ENCODE measurements at regions not wholly inside any gene's neighbourhood (a gene's known extent, or its start where the extent isn't known, plus 50 kb on each side); places are given as distances from the start of the nearest gene placed in this dataset.

GRCh38 chr5:68757626-68758212 lies 336.1 kb upstream of the SLC30A5 start:
- no peak overlapping the region for H3K27ac Mint-ChIP-seq
- peaks cover 0 to 28% (median 0%) of the 10 kb centered on the region in 5 donors for H3K27me3 Mint-ChIP-seq
- peaks cover 0 to 2% (median 0%) of the 10 kb centered on the region in 11 donors for H3K9me3 Mint-ChIP-seq
- H3K36me3 Mint-ChIP-seq: no peaks in the 10 kb centered on the region
- no peak for DNase-seq
- Histone ChIP-seq H3K4me1 (ENCODE audit: control insufficient read depth in 2 of 2, insufficient read depth in 2 of 2, low read length in 2 of 2) (no peaks in the 10 kb centered on the region), H3K27ac (ENCODE audit: low read depth, low read length) (no peak overlapping the region), H3K9me3 (ENCODE audit: control insufficient read depth in 2 of 3, low read length in 3 of 3) (no peaks in the 10 kb centered on the region), H3K4me3 (ENCODE audit: low read length) (no peak overlapping the region), H3K36me3 (ENCODE audit: control insufficient read depth in 2 of 3, insufficient read depth in 3 of 3, low read length in 3 of 3) (no peaks in the 10 kb centered on the region), H3K27me3 (ENCODE audit: control insufficient read depth in 2 of 2, insufficient read depth in 2 of 2, low read length in 2 of 2) (no peaks in the 10 kb centered on the region)
- ChIA-PET CTCF (no interaction called here), POLR2A (no interaction called here)
- ATAC-seq: no peak
- no peak overlapping the region for H3K4me3 Mint-ChIP-seq
- no peaks in the 10 kb centered on the region for H3K4me1 Mint-ChIP-seq
- intact Hi-C loops (cut with micrococcal nuclease): no loop called here

GRCh38 chr5:68759593-68759992 lies 334.2 kb upstream of the SLC30A5 start:
- intact Hi-C loops (cut with micrococcal nuclease): no loop called here
- Mint-ChIP-seq H3K4me3 (no peak overlapping the region), H3K36me3 (no peaks in the 10 kb centered on the region), H3K27me3 (peaks cover 0 to 26% (median 0%) of the 10 kb centered on the region in 5 donors), H3K27ac (no peak overlapping the region), H3K4me1 (no peaks in the 10 kb centered on the region), H3K9me3 (peaks cover 0 to 2% (median 0%) of the 10 kb centered on the region in 11 donors)
- ATAC-seq: no peak
- Histone ChIP-seq H3K27me3 (ENCODE audit: control insufficient read depth in 2 of 2, insufficient read depth in 2 of 2, low read length in 2 of 2) (no peaks in the 10 kb centered on the region), H3K4me3 (ENCODE audit: low read length) (no peak overlapping the region), H3K4me1 (ENCODE audit: control insufficient read depth in 2 of 2, insufficient read depth in 2 of 2, low read length in 2 of 2) (no peaks in the 10 kb centered on the region), H3K36me3 (ENCODE audit: control insufficient read depth in 2 of 3, insufficient read depth in 3 of 3, low read length in 3 of 3) (no peaks in the 10 kb centered on the region), H3K9me3 (ENCODE audit: control insufficient read depth in 2 of 3, low read length in 3 of 3) (no peaks in the 10 kb centered on the region), H3K27ac (ENCODE audit: low read depth, low read length) (no peak overlapping the region)
- ChIA-PET CTCF (no interaction called here), POLR2A (no interaction called here)
- no peak for DNase-seq

GRCh38 chr5:68762201-68762600 lies 331.6 kb upstream of the SLC30A5 start:
- H3K9me3 ChIP-seq (ENCODE audit: control insufficient read depth in 2 of 3, low read length in 3 of 3): no peaks in the 10 kb centered on the region
- intact Hi-C loops (cut with micrococcal nuclease): no loop called here
- ChIA-PET CTCF (interaction anchor here (0.6 kb wide), 1 partner anchor 14 kb away, joined by 8 read pairs; no protein-coding TSS in a partner anchor), POLR2A (no interaction called here)
- H3K4me3 Mint-ChIP-seq: no peak overlapping the region
- H3K4me1 Mint-ChIP-seq: no peaks in the 10 kb centered on the region
- H3K36me3 ChIP-seq (ENCODE audit: control insufficient read depth in 2 of 3, insufficient read depth in 3 of 3, low read length in 3 of 3): no peaks in the 10 kb centered on the region
- ATAC-seq (no peak), DNase-seq (no peak)
- H3K27me3 ChIP-seq (ENCODE audit: control insufficient read depth in 2 of 2, insufficient read depth in 2 of 2, low read length in 2 of 2): no peaks in the 10 kb centered on the region
- peaks cover 0 to 9% (median 0%) of the 10 kb centered on the region in 5 donors for H3K27me3 Mint-ChIP-seq
- no peak overlapping the region for H3K4me3 ChIP-seq (ENCODE audit: low read length)
- H3K9me3 Mint-ChIP-seq: no peaks in the 10 kb centered on the region
- no peaks in the 10 kb centered on the region for H3K36me3 Mint-ChIP-seq
- H3K27ac Mint-ChIP-seq: no peak overlapping the region
- H3K27ac ChIP-seq (ENCODE audit: low read depth, low read length): no peak overlapping the region
- H3K4me1 ChIP-seq (ENCODE audit: control insufficient read depth in 2 of 2, insufficient read depth in 2 of 2, low read length in 2 of 2): no peaks in the 10 kb centered on the region

GRCh38 chr5:68766952-68767464 lies 326.8 kb upstream of the SLC30A5 start:
- DNase-seq: no peak
- CTCF ChIA-PET: no interaction called here
- Mint-ChIP-seq H3K27me3 (peaks cover 0 to 9% (median 0%) of the 10 kb centered on the region in 5 donors), H3K4me3 (no peak overlapping the region), H3K27ac (no peak overlapping the region), H3K4me1 (no peaks in the 10 kb centered on the region), H3K9me3 (no peaks in the 10 kb centered on the region), H3K36me3 (no peaks in the 10 kb centered on the region)
- H3K9me3 ChIP-seq (ENCODE audit: control insufficient read depth in 2 of 3, low read length in 3 of 3): no peaks in the 10 kb centered on the region
- no peaks in the 10 kb centered on the region for H3K27me3 ChIP-seq (ENCODE audit: control insufficient read depth in 2 of 2, insufficient read depth in 2 of 2, low read length in 2 of 2)
- POLR2A ChIA-PET: interaction anchor here (0.5 kb wide), 1 partner anchor 59 kb away, joined by 6 read pairs; no protein-coding TSS in a partner anchor
- H3K27ac ChIP-seq (ENCODE audit: low read depth, low read length): no peak overlapping the region
- no peak for ATAC-seq
- H3K4me1 ChIP-seq (ENCODE audit: control insufficient read depth in 2 of 2, insufficient read depth in 2 of 2, low read length in 2 of 2): no peaks in the 10 kb centered on the region
- no peaks in the 10 kb centered on the region for H3K36me3 ChIP-seq (ENCODE audit: control insufficient read depth in 2 of 3, insufficient read depth in 3 of 3, low read length in 3 of 3)
- no peak overlapping the region for H3K4me3 ChIP-seq (ENCODE audit: low read length)
- intact Hi-C loops (cut with micrococcal nuclease): no loop called here

GRCh38 chr5:68770551-68770950 lies 323.3 kb upstream of the SLC30A5 start:
- DNase-seq: no peak
- Mint-ChIP-seq H3K36me3 (peaks cover 0 to 3% (median 0%) of the 10 kb centered on the region in 5 donors), H3K9me3 (peaks cover 0 to 9% (median 3%) of the 10 kb centered on the region in 11 donors), H3K4me3 (no peak overlapping the region), H3K27ac (no peak overlapping the region), H3K4me1 (no peaks in the 10 kb centered on the region), H3K27me3 (peaks cover 0 to 5% (median 0%) of the 10 kb centered on the region in 5 donors)
- no peaks in the 10 kb centered on the region for H3K36me3 ChIP-seq (ENCODE audit: control insufficient read depth in 2 of 3, insufficient read depth in 3 of 3, low read length in 3 of 3)
- H3K27me3 ChIP-seq (ENCODE audit: control insufficient read depth in 2 of 2, insufficient read depth in 2 of 2, low read length in 2 of 2): no peaks in the 10 kb centered on the region
- no peaks in the 10 kb centered on the region for H3K9me3 ChIP-seq (ENCODE audit: control insufficient read depth in 2 of 3, low read length in 3 of 3)
- H3K27ac ChIP-seq (ENCODE audit: low read depth, low read length): no peak overlapping the region
- POLR2A ChIA-PET: no interaction called here
- H3K4me1 ChIP-seq (ENCODE audit: control insufficient read depth in 2 of 2, insufficient read depth in 2 of 2, low read length in 2 of 2): no peaks in the 10 kb centered on the region
- CTCF ChIA-PET: no interaction called here
- intact Hi-C loops (cut with micrococcal nuclease): no loop called here
- no peak overlapping the region for H3K4me3 ChIP-seq (ENCODE audit: low read length)
- no peak for ATAC-seq

GRCh38 chr5:68771221-68771620 lies 322.6 kb upstream of the SLC30A5 start:
- H3K9me3 Mint-ChIP-seq: peaks cover 0 to 9% (median 3%) of the 10 kb centered on the region in 11 donors
- no peak overlapping the region for H3K27ac Mint-ChIP-seq
- Histone ChIP-seq H3K27me3 (ENCODE audit: control insufficient read depth in 2 of 2, insufficient read depth in 2 of 2, low read length in 2 of 2) (no peaks in the 10 kb centered on the region), H3K4me3 (ENCODE audit: low read length) (no peak overlapping the region), H3K9me3 (ENCODE audit: control insufficient read depth in 2 of 3, low read length in 3 of 3) (no peaks in the 10 kb centered on the region), H3K27ac (ENCODE audit: low read depth, low read length) (no peak overlapping the region), H3K4me1 (ENCODE audit: control insufficient read depth in 2 of 2, insufficient read depth in 2 of 2, low read length in 2 of 2) (no peaks in the 10 kb centered on the region), H3K36me3 (ENCODE audit: control insufficient read depth in 2 of 3, insufficient read depth in 3 of 3, low read length in 3 of 3) (no peaks in the 10 kb centered on the region)
- ChIA-PET POLR2A (no interaction called here), CTCF (no interaction called here)
- peaks cover 0 to 5% (median 0%) of the 10 kb centered on the region in 5 donors for H3K27me3 Mint-ChIP-seq
- peaks cover 0 to 3% (median 0%) of the 10 kb centered on the region in 5 donors for H3K36me3 Mint-ChIP-seq
- no peak for DNase-seq
- H3K4me3 Mint-ChIP-seq: no peak overlapping the region
- no peak for ATAC-seq
- intact Hi-C loops (cut with micrococcal nuclease): no loop called here
- no peaks in the 10 kb centered on the region for H3K4me1 Mint-ChIP-seq

GRCh38 chr5:68771732-68772131 lies 322.1 kb upstream of the SLC30A5 start:
- no peak overlapping the region for H3K4me3 ChIP-seq (ENCODE audit: low read length)
- ATAC-seq: no peak
- intact Hi-C loops (cut with micrococcal nuclease): no loop called here
- ChIA-PET CTCF (no interaction called here), POLR2A (no interaction called here)
- no peak overlapping the region for H3K4me3 Mint-ChIP-seq
- no peaks in the 10 kb centered on the region for H3K4me1 ChIP-seq (ENCODE audit: control insufficient read depth in 2 of 2, insufficient read depth in 2 of 2, low read length in 2 of 2)
- H3K27me3 ChIP-seq (ENCODE audit: control insufficient read depth in 2 of 2, insufficient read depth in 2 of 2, low read length in 2 of 2): no peaks in the 10 kb centered on the region
- peaks cover 0 to 5% (median 0%) of the 10 kb centered on the region in 5 donors for H3K27me3 Mint-ChIP-seq
- H3K27ac Mint-ChIP-seq: no peak overlapping the region
- no peak overlapping the region for H3K27ac ChIP-seq (ENCODE audit: low read depth, low read length)
- peaks cover 0 to 3% (median 0%) of the 10 kb centered on the region in 5 donors for H3K36me3 Mint-ChIP-seq
- no peak for DNase-seq
- peaks cover 0 to 9% (median 3%) of the 10 kb centered on the region in 11 donors for H3K9me3 Mint-ChIP-seq
- no peaks in the 10 kb centered on the region for H3K4me1 Mint-ChIP-seq
- no peaks in the 10 kb centered on the region for H3K36me3 ChIP-seq (ENCODE audit: control insufficient read depth in 2 of 3, insufficient read depth in 3 of 3, low read length in 3 of 3)
- no peaks in the 10 kb centered on the region for H3K9me3 ChIP-seq (ENCODE audit: control insufficient read depth in 2 of 3, low read length in 3 of 3)

Measured in naive thymus-derived CD4-positive, alpha-beta T cell (primary cell).